Tibial nerve (tissue), 4 donors: ENCODE measurements at regions not wholly inside any gene's neighbourhood (a gene's known extent, or its start where the extent isn't known, plus 50 kb on each side); places are given as distances from the start of the nearest gene placed in this dataset.
"Not testable (repeated sequence)": the region's sequence is repeated elsewhere in the genome, so short reads cannot be mapped to it uniquely, and the experiment has no call there.

Source experiments
- DNase-seq, 2 donors: peaks; one replicate each; pipeline ENCODE4 v3.0.0-alpha.2; 2019; ENCODE audit warnings: low spot score in 2 of 2
- H3K27ac ChIP-seq, 4 donors: fragments of 200-600 bp; sonication (generic) in 3 of 4; one replicate each; pipeline ENCODE4 v1.5.1; 2017 to 2019; ENCODE audit warnings: mild to moderate bottlenecking in 1 of 4
- H3K27me3 ChIP-seq, 2 donors: fragments of 200-600 bp; sonication (generic) in 1 of 2; one replicate each; pipeline versions ENCODE4 v1.5.1 to v1.6.0; 2017 to 2019
- H3K36me3 ChIP-seq, 3 donors: fragments of 200-600 bp; sonication (generic); one replicate each; pipeline ENCODE4 v1.5.1; 2018 to 2019
- H3K4me1 ChIP-seq, 4 donors: fragments of 200-600 bp; sonication (generic) in 3 of 4; one replicate each; pipeline ENCODE4 v1.5.1; 2017 to 2019
- H3K4me3 ChIP-seq, 4 donors: fragments of 200-600 bp; sonication (generic) in 3 of 4; one replicate each; pipeline ENCODE4 v1.5.1; 2017 to 2019; ENCODE audit warnings: mild to moderate bottlenecking in 1 of 4, moderate library complexity in 1 of 4
- H3K9me3 ChIP-seq, 4 donors: fragments of 200-600 bp; sonication (generic) in 3 of 4; one replicate each; pipeline ENCODE4 v1.5.1; 2017 to 2019
- EP300 ChIP-seq, 2 donors: sonication (generic); formaldehyde crosslinking; IDR thresholded peaks; one replicate each; pipeline ENCODE4 v1.6.1; 2017; ENCODE audit warnings: antibody characterized with exemption in 2 of 2, mild to moderate bottlenecking in 1 of 2
- POLR2A ChIP-seq, 2 donors: fragments of 450-650 bp; IDR thresholded peaks; one replicate each; pipeline ENCODE4 v1.6.1; 2017; ENCODE audit warnings: antibody characterized with exemption in 2 of 2, mild to moderate bottlenecking in 2 of 2, moderate library complexity in 2 of 2
- WGBS, 2 donors: methylation state at CpG; one replicate each; pipeline ENCODE4 v1.1.5; 2018; 5-methylcytosine and 5-hydroxymethylcytosine counted together
- TF ChIP-seq, protein P1 (sequence below), 5 experiments: fragments of 200-600 bp in 3 of 5; fragments of 450-650 bp in 2 of 5; sonication (generic) in 3 of 5; IDR thresholded peaks; one replicate each; pipeline ENCODE4 v1.5.1; 2016 to 2019; ENCODE audit warnings: antibody characterized with exemption in 5 of 5, mild to moderate bottlenecking in 3 of 5, moderate library complexity in 2 of 5

- Histone ChIP-seq H3K36me3 (no peaks in the 10 kb centered on the region), H3K9me3 (peaks cover 0 to 5% (median 0%) of the 10 kb centered on the region in 4 donors), H3K4me1 (no peaks in the 10 kb centered on the region), H3K27ac (no peak overlapping the region), H3K27me3 (no peaks in the 10 kb centered on the region), H3K4me3 (no peak overlapping the region)
- TF ChIP-seq POLR2A (IDR thresholded peaks at IDR 0.05) (no peak), EP300 (IDR thresholded peaks at IDR 0.05) (no peak)
- TF ChIP-seq, protein P1, sequence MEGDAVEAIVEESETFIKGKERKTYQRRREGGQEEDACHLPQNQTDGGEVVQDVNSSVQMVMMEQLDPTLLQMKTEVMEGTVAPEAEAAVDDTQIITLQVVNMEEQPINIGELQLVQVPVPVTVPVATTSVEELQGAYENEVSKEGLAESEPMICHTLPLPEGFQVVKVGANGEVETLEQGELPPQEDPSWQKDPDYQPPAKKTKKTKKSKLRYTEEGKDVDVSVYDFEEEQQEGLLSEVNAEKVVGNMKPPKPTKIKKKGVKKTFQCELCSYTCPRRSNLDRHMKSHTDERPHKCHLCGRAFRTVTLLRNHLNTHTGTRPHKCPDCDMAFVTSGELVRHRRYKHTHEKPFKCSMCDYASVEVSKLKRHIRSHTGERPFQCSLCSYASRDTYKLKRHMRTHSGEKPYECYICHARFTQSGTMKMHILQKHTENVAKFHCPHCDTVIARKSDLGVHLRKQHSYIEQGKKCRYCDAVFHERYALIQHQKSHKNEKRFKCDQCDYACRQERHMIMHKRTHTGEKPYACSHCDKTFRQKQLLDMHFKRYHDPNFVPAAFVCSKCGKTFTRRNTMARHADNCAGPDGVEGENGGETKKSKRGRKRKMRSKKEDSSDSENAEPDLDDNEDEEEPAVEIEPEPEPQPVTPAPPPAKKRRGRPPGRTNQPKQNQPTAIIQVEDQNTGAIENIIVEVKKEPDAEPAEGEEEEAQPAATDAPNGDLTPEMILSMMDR (IDR thresholded peaks at IDR 0.05), result no peak
- no peak for DNase-seq
- WGBS, 2 donors, result 60 to 65% methylated on average over 3 of the region's 3 CpGs
These were observed 190.7 kb upstream of the RBBP8 start for GRCh38 chr18:22742409-22742808.

GRCh38 chr18:22745966-22746365 lies 187.2 kb upstream of the RBBP8 start:
- Histone ChIP-seq H3K27ac (no peak overlapping the region), H3K4me3 (no peak overlapping the region), H3K27me3 (no peaks in the 10 kb centered on the region), H3K9me3 (peaks cover 0 to 11% (median 0%) of the 10 kb centered on the region in 4 donors), H3K4me1 (no peaks in the 10 kb centered on the region), H3K36me3 (no peaks in the 10 kb centered on the region)
- TF ChIP-seq EP300 (IDR thresholded peaks at IDR 0.05) (no peak), POLR2A (IDR thresholded peaks at IDR 0.05) (no peak)
- TF ChIP-seq, protein P1 (IDR thresholded peaks at IDR 0.05), result no peak
- DNase-seq, result no peak
- 62 to 72% methylated on average over 1 of the region's 1 CpG for whole genome bisulfite sequencing, 2 donors

DNA sequence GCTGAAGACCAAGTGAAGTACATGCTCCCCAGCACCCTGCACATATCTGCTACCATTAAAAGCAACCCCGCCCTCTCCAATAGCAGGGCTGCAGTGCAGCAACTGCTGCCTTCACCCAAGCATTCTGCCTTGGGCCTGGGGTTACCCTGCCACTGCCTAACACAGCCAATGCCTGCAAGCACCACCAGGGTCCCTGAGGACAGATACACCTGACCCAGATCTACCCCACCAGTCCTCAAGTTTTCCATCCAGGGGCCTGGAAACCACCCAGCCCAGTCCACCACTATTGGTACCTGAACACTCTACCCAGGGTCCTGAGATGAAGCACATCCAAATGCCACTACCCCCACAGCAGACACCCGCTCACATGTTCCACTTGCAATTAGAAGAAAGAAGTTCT lies 181.1 kb upstream of the RBBP8 start:
- no peak for TF ChIP-seq POLR2A (IDR thresholded peaks at IDR 0.05)
- no peak for TF ChIP-seq EP300 (IDR thresholded peaks at IDR 0.05)
- TF ChIP-seq, protein P1 (IDR thresholded peaks at IDR 0.05), result no peak
- H3K4me1 ChIP-seq, result no peaks in the 10 kb centered on the region

DNA sequence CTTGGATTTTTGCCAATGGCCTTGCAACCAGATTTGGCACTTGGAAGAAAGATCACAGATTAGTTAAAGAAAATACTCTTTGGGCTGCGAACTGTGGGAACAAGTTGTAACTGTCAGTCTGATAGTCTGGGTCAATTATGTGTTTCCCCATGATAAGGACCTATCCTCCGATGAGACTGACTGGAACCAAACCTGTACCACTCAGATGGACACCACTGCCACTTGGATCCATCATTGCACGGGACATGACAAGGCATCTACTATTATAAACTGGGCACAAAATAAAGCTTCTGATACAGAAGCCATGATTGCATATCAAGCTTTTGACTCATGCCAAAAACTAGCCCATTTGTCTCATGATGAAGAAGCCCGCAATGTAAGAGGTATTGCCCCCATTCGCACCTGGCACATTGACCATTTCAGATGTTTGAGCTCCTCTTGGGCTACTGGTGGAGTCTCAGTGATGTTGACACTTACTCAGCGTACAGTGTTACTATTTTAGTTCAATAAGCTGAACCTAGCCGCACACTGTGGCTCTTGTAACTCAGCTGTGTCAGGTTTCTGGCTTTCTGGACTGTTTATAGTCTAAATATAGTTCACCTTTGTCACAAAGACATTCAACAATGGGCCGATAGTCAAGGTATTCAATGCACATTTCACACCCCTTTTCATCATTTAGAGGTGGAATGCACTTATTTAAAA lies 179.8 kb upstream of the RBBP8 start:
- no peak overlapping the region for H3K4me3 ChIP-seq
- no peaks in the 10 kb centered on the region for H3K4me1 ChIP-seq
- peaks cover 0 to 7% (median 0%) of the 10 kb centered on the region in 4 donors for H3K9me3 ChIP-seq
- H3K27me3 ChIP-seq, result no peaks in the 10 kb centered on the region
- 88 to 92% methylated on average over 8 of the region's 8 CpGs for WGBS, 2 donors
- H3K27ac ChIP-seq, result no peak overlapping the region
- DNase-seq, result no peak
- TF ChIP-seq, protein P1 (IDR thresholded peaks at IDR 0.05), result no peak
- no peak for TF ChIP-seq POLR2A (IDR thresholded peaks at IDR 0.05)
- TF ChIP-seq EP300 (IDR thresholded peaks at IDR 0.05), result no peak
- no peaks in the 10 kb centered on the region for H3K36me3 ChIP-seq

More for the DNA sequence above, 181.1 kb upstream of the RBBP8 start:
- H3K27ac ChIP-seq, result no peak overlapping the region
- H3K36me3 ChIP-seq, result no peaks in the 10 kb centered on the region
- peaks cover 0 to 7% (median 0%) of the 10 kb centered on the region in 4 donors for H3K9me3 ChIP-seq
- no peak overlapping the region for H3K4me3 ChIP-seq
- no peaks in the 10 kb centered on the region for H3K27me3 ChIP-seq
- no peak for DNase-seq
- WGBS, 2 donors, result 84 to 90% methylated on average over 1 to 2 of the region's 2 CpGs

GRCh38 chr18:22764005-22764404 lies 169.1 kb upstream of the RBBP8 start:
- not testable (repeated sequence) for H3K4me3 ChIP-seq, DNase-seq, H3K27ac ChIP-seq, H3K4me1 ChIP-seq, H3K27me3 ChIP-seq, H3K9me3 ChIP-seq, H3K36me3 ChIP-seq
- WGBS, 2 donors, result 97 to 100% methylated on average over 2 of the region's 2 CpGs
